Astrocyte (in vitro differentiated cells and primary cell): ENCODE measurements at regions not wholly inside any gene's neighbourhood (a gene's known extent, or its start where the extent isn't known, plus 50 kb on each side); places are given as distances from the start of the nearest gene placed in this dataset.

Experiments used
- CTCF ChIP-seq: IDR thresholded peaks from 2 replicates; pipeline ENCODE4 v1.5.1; 2011; ENCODE audit warnings: low read depth, mild to moderate bottlenecking, inconsistent platforms, low read length, moderate library complexity; ENCODE audit not compliant: insufficient read depth
- EZH2 ChIP-seq: IDR thresholded peaks from 2 replicates; pipeline ENCODE4 v1.6.1; 2012; ENCODE audit warnings: mild to moderate bottlenecking, low read length, inconsistent platforms; ENCODE audit not compliant: insufficient read depth

- TF ChIP-seq CTCF (no peak), EZH2 (no peak)
These were observed 373.6 kb downstream of the EMP1 start for GRCh38 chr12:13570005-13570694.
